Testis (tissue), 2 donors: ENCODE measurements at regions not wholly inside any gene's neighbourhood (a gene's known extent, or its start where the extent isn't known, plus 50 kb on each side); places are given as distances from the start of the nearest gene placed in this dataset.

ENCODE experiments used
- CTCF ChIP-seq, 3 experiments: fragments of 450-650 bp in 2 of 3; fragments of 200-600 bp in 1 of 3; sonication (generic) in 1 of 3; IDR thresholded peaks; one replicate each; pipeline ENCODE4 v1.5.1; 2016 to 2019; ENCODE audit warnings: antibody characterized with exemption in 3 of 3, mild to moderate bottlenecking in 2 of 3, moderate library complexity in 1 of 3
- POLR2A ChIP-seq: fragments of 450-650 bp; IDR thresholded peaks from one replicate; pipeline ENCODE4 v1.6.1; 2017; ENCODE audit warnings: antibody characterized with exemption, mild to moderate bottlenecking, moderate library complexity

GRCh38 chr7:113454597-113455169 is 336.3 kb upstream of the SMIM30 start:
- no peak for TF ChIP-seq CTCF (IDR thresholded peaks at IDR 0.05)
- no peak for TF ChIP-seq POLR2A
